Sigmoid colon (tissue), 6 donors: ENCODE measurements at regions not wholly inside any gene's neighbourhood (a gene's known extent, or its start where the extent isn't known, plus 50 kb on each side); places are given as distances from the start of the nearest gene placed in this dataset.

Experiments
- DNase-seq: peaks from one replicate; pipeline ENCODE4 v3.0.0-alpha.2; 2019
- H3K27ac ChIP-seq, 4 donors: fragments of 200-600 bp; sonication (generic); one replicate each; pipeline ENCODE4 v1.5.1; 2016 to 2019; ENCODE audit warnings: mild to moderate bottlenecking in 1 of 4
- H3K27me3 ChIP-seq, 3 donors: fragments of 200-600 bp; sonication (generic); one replicate each; pipeline ENCODE4 v1.5.1; 2019; ENCODE audit warnings: mild to moderate bottlenecking in 1 of 3
- H3K36me3 ChIP-seq, 4 donors: fragments of 200-600 bp; sonication (generic); one replicate each; pipeline ENCODE4 v1.5.1; 2016 to 2019
- H3K4me1 ChIP-seq, 4 donors: fragments of 200-600 bp; sonication (generic); one replicate each; pipeline ENCODE4 v1.5.1; 2017 to 2019
- H3K4me3 ChIP-seq, 4 donors: fragments of 200-600 bp; sonication (generic); one replicate each; pipeline ENCODE4 v1.5.1; 2017 to 2019; ENCODE audit warnings: mild to moderate bottlenecking in 2 of 4, moderate library complexity in 1 of 4
- H3K9me3 ChIP-seq, 4 donors: fragments of 200-600 bp in 3 of 4; sonication (generic) in 3 of 4; one replicate each; pipeline versions ENCODE4 v1.5.1 to v1.6.1; 2013 to 2019
- EP300 ChIP-seq, 4 donors: sonication (generic); formaldehyde crosslinking; IDR thresholded peaks; one replicate each; pipeline ENCODE4 v1.6.1; 2017; ENCODE audit warnings: antibody characterized with exemption in 4 of 4
- POLR2A ChIP-seq, 2 donors: fragments of 450-650 bp; IDR thresholded peaks; one replicate each; pipeline ENCODE4 v1.6.1; 2016; ENCODE audit warnings: antibody characterized with exemption in 2 of 2, mild to moderate bottlenecking in 2 of 2, moderate library complexity in 2 of 2
- POLR2AphosphoS5 ChIP-seq, 4 donors: sonication (generic); formaldehyde crosslinking; IDR thresholded peaks; one replicate each; pipeline ENCODE4 v1.6.1; 2017; ENCODE audit warnings: antibody characterized with exemption in 4 of 4
- WGBS, 2 donors: extraction: QIAGEN DNeasy Blood & Tissue Kit; methylation state at CpG; one replicate each; pipeline ENCODE4 v1.1.7; 2013; 5-methylcytosine and 5-hydroxymethylcytosine counted together
- intact Hi-C: fragments of 100-400 bp; cut with DNase I; formaldehyde crosslinking; loops from one replicate; pipeline ENCODE4 v1.15.1; 2023
- TF ChIP-seq, protein P1 (sequence below), 4 experiments: fragments of 450-650 bp in 3 of 4; fragments of 200-600 bp in 1 of 4; IDR thresholded peaks; one replicate each; pipeline ENCODE4 v1.5.1; 2016 to 2019; ENCODE audit warnings: antibody characterized with exemption in 4 of 4, mild to moderate bottlenecking in 3 of 4, moderate library complexity in 2 of 4
- donor health status: healthy with polysubstance abuse.
- donor health status: healthy.

- WGBS, 2 donors, result 56 to 60% methylated on average over 3 of the region's 3 CpGs
- no peaks in the 10 kb centered on the region for H3K4me1 ChIP-seq
- no peak for TF ChIP-seq POLR2A (IDR thresholded peaks at IDR 0.05)
- TF ChIP-seq POLR2AphosphoS5 (IDR thresholded peaks at IDR 0.05), result no peak
- no peak for TF ChIP-seq EP300 (IDR thresholded peaks at IDR 0.05)
- TF ChIP-seq, protein P1, sequence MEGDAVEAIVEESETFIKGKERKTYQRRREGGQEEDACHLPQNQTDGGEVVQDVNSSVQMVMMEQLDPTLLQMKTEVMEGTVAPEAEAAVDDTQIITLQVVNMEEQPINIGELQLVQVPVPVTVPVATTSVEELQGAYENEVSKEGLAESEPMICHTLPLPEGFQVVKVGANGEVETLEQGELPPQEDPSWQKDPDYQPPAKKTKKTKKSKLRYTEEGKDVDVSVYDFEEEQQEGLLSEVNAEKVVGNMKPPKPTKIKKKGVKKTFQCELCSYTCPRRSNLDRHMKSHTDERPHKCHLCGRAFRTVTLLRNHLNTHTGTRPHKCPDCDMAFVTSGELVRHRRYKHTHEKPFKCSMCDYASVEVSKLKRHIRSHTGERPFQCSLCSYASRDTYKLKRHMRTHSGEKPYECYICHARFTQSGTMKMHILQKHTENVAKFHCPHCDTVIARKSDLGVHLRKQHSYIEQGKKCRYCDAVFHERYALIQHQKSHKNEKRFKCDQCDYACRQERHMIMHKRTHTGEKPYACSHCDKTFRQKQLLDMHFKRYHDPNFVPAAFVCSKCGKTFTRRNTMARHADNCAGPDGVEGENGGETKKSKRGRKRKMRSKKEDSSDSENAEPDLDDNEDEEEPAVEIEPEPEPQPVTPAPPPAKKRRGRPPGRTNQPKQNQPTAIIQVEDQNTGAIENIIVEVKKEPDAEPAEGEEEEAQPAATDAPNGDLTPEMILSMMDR (IDR thresholded peaks at IDR 0.05), result no peak
- intact Hi-C loops, result no loop called here
- H3K4me3 ChIP-seq, result no peak overlapping the region
- H3K36me3 ChIP-seq, result no peaks in the 10 kb centered on the region
- no peak overlapping the region for H3K27ac ChIP-seq
- no peaks in the 10 kb centered on the region for H3K27me3 ChIP-seq
- H3K9me3 ChIP-seq, result no peaks in the 10 kb centered on the region
- DNase-seq, result no peak
Measured at GRCh38 chr9:11546231-11546630, 933.4 kb upstream of the PTPRD start.

GRCh38 chr9:11549311-11549794 lies 936.6 kb upstream of the PTPRD start:
- TF ChIP-seq, protein P1 (IDR thresholded peaks at IDR 0.05), result no peak
- no peak for TF ChIP-seq POLR2A (IDR thresholded peaks at IDR 0.05)
- no peak for TF ChIP-seq POLR2AphosphoS5 (IDR thresholded peaks at IDR 0.05)
- no peak for TF ChIP-seq EP300 (IDR thresholded peaks at IDR 0.05)
- H3K9me3 ChIP-seq, result no peaks in the 10 kb centered on the region
- intact Hi-C loops, result no loop called here
- H3K4me1 ChIP-seq, result no peaks in the 10 kb centered on the region
- no peak for DNase-seq
- H3K4me3 ChIP-seq, result no peak overlapping the region
- H3K27ac ChIP-seq, result no peak overlapping the region
- H3K36me3 ChIP-seq, result no peaks in the 10 kb centered on the region
- 88 to 91% methylated on average over 7 of the region's 7 CpGs for WGBS, 2 donors
- no peaks in the 10 kb centered on the region for H3K27me3 ChIP-seq

DNA sequence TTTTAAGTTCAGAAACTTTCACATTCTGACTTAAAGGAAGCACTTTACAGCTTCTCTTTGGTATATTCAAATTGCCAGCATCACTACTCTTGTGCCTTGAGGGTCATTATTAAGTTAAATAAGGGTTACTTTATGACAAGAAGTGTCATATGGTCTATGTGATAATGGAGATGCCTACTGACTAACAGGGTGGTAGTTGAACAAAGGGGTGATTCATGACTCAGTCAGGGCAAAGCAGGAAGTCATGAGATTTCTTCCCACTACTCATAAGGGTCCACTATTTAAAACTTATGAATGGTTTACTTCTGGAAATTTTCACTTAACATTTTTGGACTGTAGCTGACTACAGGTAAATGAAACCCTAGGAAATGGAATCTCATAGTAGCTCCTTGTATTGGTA lies 938.3 kb upstream of the PTPRD start:
- no peaks in the 10 kb centered on the region for H3K27me3 ChIP-seq
- no peaks in the 10 kb centered on the region for H3K4me1 ChIP-seq
- intact Hi-C loops, result no loop called here
- H3K36me3 ChIP-seq, result no peaks in the 10 kb centered on the region
- H3K27ac ChIP-seq, result no peak overlapping the region
- TF ChIP-seq, protein P1 (IDR thresholded peaks at IDR 0.05), result no peak
- no peak overlapping the region for H3K4me3 ChIP-seq
- no peak for DNase-seq
- H3K9me3 ChIP-seq, result no peaks in the 10 kb centered on the region

- no peaks in the 10 kb centered on the region for H3K4me1 ChIP-seq
- no peak overlapping the region for H3K4me3 ChIP-seq
- H3K9me3 ChIP-seq, result no peaks in the 10 kb centered on the region
- no peak overlapping the region for H3K27ac ChIP-seq
- H3K36me3 ChIP-seq, result no peaks in the 10 kb centered on the region
- no peak for TF ChIP-seq POLR2A (IDR thresholded peaks at IDR 0.05)
- TF ChIP-seq POLR2AphosphoS5 (IDR thresholded peaks at IDR 0.05), result no peak
- no peak for TF ChIP-seq EP300 (IDR thresholded peaks at IDR 0.05)
- no peak for DNase-seq
- no peaks in the 10 kb centered on the region for H3K27me3 ChIP-seq
- WGBS, 2 donors, result 80 to 91% methylated on average over 2 of the region's 2 CpGs
- intact Hi-C loops, result no loop called here
Measured at GRCh38 chr9:11558043-11558442, 945.2 kb upstream of the PTPRD start.

- no peak for DNase-seq
- intact Hi-C loops, result no loop called here
Measured at GRCh38 chr9:11559001-11559776, 946.4 kb upstream of the PTPRD start.

More at GRCh38 chr9:11559001-11559776, 946.4 kb upstream of the PTPRD start:
- 44 to 56% methylated on average over 3 of the region's 3 CpGs for WGBS, 2 donors
- Histone ChIP-seq H3K4me1 (no peaks in the 10 kb centered on the region), H3K4me3 (no peak overlapping the region), H3K27ac (no peak overlapping the region), H3K36me3 (no peaks in the 10 kb centered on the region), H3K27me3 (no peaks in the 10 kb centered on the region), H3K9me3 (no peaks in the 10 kb centered on the region)
- no peak for TF ChIP-seq EP300 (IDR thresholded peaks at IDR 0.05)
- TF ChIP-seq, protein P1 (IDR thresholded peaks at IDR 0.05), result no peak
- TF ChIP-seq POLR2A (IDR thresholded peaks at IDR 0.05), result no peak
- no peak for TF ChIP-seq POLR2AphosphoS5 (IDR thresholded peaks at IDR 0.05)
